K562 (cell line): ENCODE measurements at regions not wholly inside any gene's neighbourhood (a gene's known extent, or its start where the extent isn't known, plus 50 kb on each side); places are given as distances from the start of the nearest gene placed in this dataset.

Experiments used
- ATAC-seq: fragments of 200-7000 bp; cut with Tn5 transposase; 3 replicates; pipeline ENCODE4 v1.9.1; 2020; ENCODE audit warnings: moderate library complexity
- BruUV-seq: library from RNA; stranded (reverse); fragments of 400-500 nt; replicated peaks from 2 replicates; lab custom pipeline; 2021; lab: Mats Ljungman, UMichigan
- CTCF ChIA-PET: fragments of 300-600 bp; formaldehyde crosslinking; extraction: SDS; loops from one replicate; lab custom pipeline; 2021; ENCODE audit warnings: low intra/inter-chr PET ratio; lab: Yijun Ruan, JAX
- POLR2A ChIA-PET: fragments of 300-600, 350-650 bp; sonication (Branson Sonifier 250); formaldehyde crosslinking; extraction: SDS; loops from one replicate; lab custom pipeline; 2021; ENCODE audit warnings: antibody characterized with exemption, inconsistent platforms; lab: Yijun Ruan, JAX
- DNase-seq, 4 experiments: peaks; one replicate each; pipeline versions ENCODE4 v3.0.0 to v3.0.0-alpha.2; 2011 to 2018; ENCODE audit warnings: low spot score in 3 of 4, mixed read lengths in 3 of 4; ENCODE audit errors: extremely low read depth in 1 of 4
- FAIRE-seq: peaks from 2 replicates; lab custom pipeline; 2011; peaks lifted over from hg19 to GRCh38; lab: Jason Lieb, UNC
- H2AFZ ChIP-seq: 2 replicates; pipeline ENCODE4 v1.6.0; 2011; ENCODE audit warnings: low read depth, low read length, control low read depth, inconsistent platforms
- H3K27ac ChIP-seq: fragments of 200-600 bp; 3 replicates; pipeline ENCODE4 v1.8.0; 2011; ENCODE audit warnings: low read depth, mild to moderate bottlenecking, control low read depth, inconsistent platforms, low read length, moderate library complexity, mixed read lengths; ENCODE audit errors: extremely low read depth
- H3K27me3 ChIP-seq, 2 experiments: fragments of 300-600 bp in 1 of 2; 2 replicates in 1 of 2; 3 replicates in 1 of 2; pipeline versions ENCODE4 v1.6.0 to v1.8.0; 2011; ENCODE audit warnings: inconsistent platforms in 2 of 2, low read length in 2 of 2, mild to moderate bottlenecking in 1 of 2, mixed read lengths in 1 of 2, moderate library complexity in 1 of 2; ENCODE audit not compliant: control insufficient read depth in 2 of 2, insufficient read depth in 2 of 2
- H3K36me3 ChIP-seq: fragments of 300-600 bp; 3 replicates; pipeline ENCODE4 v1.8.0; 2011; ENCODE audit warnings: mild to moderate bottlenecking, low read length, inconsistent platforms; ENCODE audit not compliant: control insufficient read depth, insufficient read depth
- H3K4me1 ChIP-seq, 2 experiments: fragments of 200-600 bp in 1 of 2; replicated peaks in 1 of 2; 2 replicates in 1 of 2; 3 replicates in 1 of 2; pipeline versions ENCODE4 v1.5.1 to v1.8.0; 2011; ENCODE audit warnings: inconsistent platforms in 2 of 2, low read length in 2 of 2, mild to moderate bottlenecking in 1 of 2, mixed read lengths in 1 of 2, moderate library complexity in 1 of 2; ENCODE audit not compliant: control insufficient read depth in 2 of 2, insufficient read depth in 2 of 2
- H3K4me2 ChIP-seq: 2 replicates; pipeline ENCODE4 v1.6.1; 2011; ENCODE audit warnings: low read length, control low read depth, inconsistent platforms, mixed read lengths; ENCODE audit not compliant: insufficient read depth
- H3K4me3 ChIP-seq: fragments of 200-600 bp; sonication (generic), shearing (Covaris generic); 2 replicates; pipeline ENCODE4 v1.5.1; 2016; ENCODE audit warnings: control low read depth, inconsistent platforms
- H3K79me2 ChIP-seq: fragments of 200-600 bp; 3 replicates; pipeline ENCODE4 v1.8.0; 2011; ENCODE audit warnings: low read length, inconsistent platforms; ENCODE audit not compliant: control insufficient read depth, insufficient read depth
- H3K9ac ChIP-seq, 2 experiments: 2 replicates each; pipeline versions ENCODE4 v1.6.0 to v1.6.1; 2011; ENCODE audit warnings: low read depth in 2 of 2, low read length in 2 of 2, control low read depth in 1 of 2, inconsistent platforms in 1 of 2, mild to moderate bottlenecking in 1 of 2, mixed read lengths in 1 of 2; ENCODE audit not compliant: insufficient read depth in 1 of 2
- H3K9me1 ChIP-seq: one replicate; pipeline ENCODE4 v1.6.0; 2011; ENCODE audit warnings: inconsistent platforms, mild to moderate bottlenecking, low read length, moderate library complexity; ENCODE audit not compliant: control insufficient read depth, insufficient read depth
- H3K9me3 ChIP-seq: replicated peaks from 2 replicates; pipeline ENCODE4 v1.5.1; 2011; ENCODE audit warnings: low read depth, low read length, inconsistent platforms; ENCODE audit not compliant: control insufficient read depth, insufficient read depth
- H4K20me1 ChIP-seq: replicated peaks from 2 replicates; pipeline ENCODE4 v1.6.1; 2011; ENCODE audit warnings: low read length, inconsistent platforms, mixed read lengths; ENCODE audit not compliant: control insufficient read depth, insufficient read depth
- MCM5 ChIP-seq: fragments of 450-650 bp; IDR thresholded peaks from 2 replicates; pipeline ENCODE4 v1.6.1; 2016; ENCODE audit warnings: low read depth
- MYBL2 ChIP-seq, 2 experiments: fragments of 450-650 bp in 1 of 2; sonication (generic) in 1 of 2; formaldehyde crosslinking in 1 of 2; IDR thresholded peaks; 2 replicates each; pipeline versions ENCODE4 v1.6.1 to v1.8.1; 2017 to 2022; ENCODE audit warnings: borderline replicate concordance in 1 of 2, inconsistent platforms in 1 of 2, low read depth in 1 of 2, mild to moderate bottlenecking in 1 of 2, missing genetic modification reagents in 1 of 2, moderate library complexity in 1 of 2
- PHF20 ChIP-seq: fragments of 450-650 bp; IDR thresholded peaks from 2 replicates; pipeline ENCODE4 v1.6.1; 2018; ENCODE audit not compliant: partially characterized antibody
- POLR2AphosphoS2 ChIP-seq: IDR thresholded peaks from 2 replicates; pipeline ENCODE4 v1.6.1; 2012; ENCODE audit warnings: low read length, improper control_type of control experiment
- RBM25 ChIP-seq: fragments of 200-400 bp; formaldehyde crosslinking; IDR thresholded peaks from 2 replicates; pipeline ENCODE4 v1.6.1; 2018; ENCODE audit warnings: low read length, low read depth, moderate library complexity; ENCODE audit not compliant: severe bottlenecking
- TCF3 ChIP-seq: sonication (generic); formaldehyde crosslinking; IDR thresholded peaks from 2 replicates; pipeline ENCODE4 v1.4.0; 2020; ENCODE audit warnings: mild to moderate bottlenecking, missing genetic modification reagents
- ZNF232 ChIP-seq: sonication (generic); formaldehyde crosslinking; IDR thresholded peaks from 2 replicates; pipeline ENCODE4 v1.8.0; 2022; ENCODE audit warnings: mild to moderate bottlenecking, missing genetic modification reagents
- WGBS: fragments of 100-300 bp; shearing (Covaris generic); methylation state at CpG from one replicate; pipeline ENCODE4 v1.1.6; 2016; ENCODE audit warnings: low coverage, mixed read lengths; ENCODE audit not compliant: insufficient coverage; ENCODE audit errors: missing lambda C conversion rate; 5-methylcytosine and 5-hydroxymethylcytosine counted together
- in situ Hi-C: fragments of 300-500 bp; cut with MboI; formaldehyde crosslinking; loops from 4 replicates; pipeline ENCODE4 v1.15.0; 2018; ENCODE audit warnings: inconsistent platforms, mixed read lengths
- intact Hi-C: fragments of 100-400 bp; cut with micrococcal nuclease; formaldehyde crosslinking; loops from 2 replicates; pipeline ENCODE4 v1.14.2; 2022
- TF ChIP-seq, protein P1 (sequence below): sonication (generic); formaldehyde crosslinking; IDR thresholded peaks from 2 replicates; pipeline ENCODE4 v1.8.1; 2023; ENCODE audit warnings: mild to moderate bottlenecking, missing genetic modification reagents
- TF ChIP-seq, protein P2 (sequence below): sonication (generic); formaldehyde crosslinking; IDR thresholded peaks from 2 replicates; pipeline ENCODE4 v1.8.0; 2022; ENCODE audit warnings: mild to moderate bottlenecking, missing genetic modification reagents
- TF ChIP-seq, protein P3 (sequence below): IDR thresholded peaks from 3 replicates; pipeline ENCODE4 v1.6.1; 2011; ENCODE audit warnings: borderline replicate concordance, mild to moderate bottlenecking, moderate library complexity; ENCODE audit not compliant: insufficient read length; ENCODE audit errors: extremely low read depth

DNA sequence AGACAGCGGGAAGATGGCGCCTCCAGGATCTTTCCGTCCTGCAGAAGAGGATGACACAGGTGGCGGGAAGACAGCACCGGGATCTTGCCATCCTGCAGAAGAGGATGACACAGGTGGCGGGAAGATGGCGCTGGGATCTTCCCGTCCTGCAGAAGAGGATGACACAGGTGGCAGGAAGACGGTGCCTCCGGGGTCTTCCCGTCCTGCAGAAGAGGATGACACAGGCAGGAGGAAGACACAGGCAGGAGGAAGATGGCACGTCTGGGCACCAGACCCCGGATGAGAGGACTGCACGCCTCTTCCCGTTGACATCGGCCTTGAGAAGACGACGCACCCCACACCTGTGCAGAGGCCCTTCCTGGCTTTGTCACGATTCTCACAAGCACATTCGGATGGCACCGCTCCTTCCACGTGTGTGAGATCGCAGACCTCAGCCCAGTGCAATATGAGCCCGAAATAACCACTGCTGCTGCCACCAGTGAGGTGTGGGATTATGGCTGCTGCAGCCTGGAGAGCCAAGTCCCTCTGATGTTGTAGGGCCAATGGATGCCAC lies 79.4 kb upstream of the SNTG2 start:
- no peak overlapping the region for H3K9ac ChIP-seq
- DNase-seq (no peak), FAIRE-seq (no peak), ATAC-seq (no peak)
- TF ChIP-seq PHF20 (no peak), RBM25 (no peak)
- no peaks in the 10 kb centered on the region for H3K79me2 ChIP-seq
- CTCF ChIA-PET, result no interaction called here
- H3K36me3 ChIP-seq, result no peaks in the 10 kb centered on the region
- H3K27me3 ChIP-seq, result peaks cover 16 to 86% of the 10 kb centered on the region in 2 experiments; a peak in 4 of 5 replicates
- POLR2A ChIA-PET, result no interaction called here
- in situ Hi-C loops (no loop called here), intact Hi-C loops (no loop called here)
- no TSS peak for BruUV-seq
- no peak overlapping the region for H3K4me2 ChIP-seq
- no peaks in the 10 kb centered on the region for H3K9me3 ChIP-seq
- H3K4me1 ChIP-seq, result no peaks in the 10 kb centered on the region
- no peaks in the 10 kb centered on the region for H4K20me1 ChIP-seq
- WGBS, result 1% methylated on average over 19 of the region's 24 CpGs
- H2AFZ ChIP-seq, result no peak overlapping the region
- no peak overlapping the region for H3K4me3 ChIP-seq
- no peaks in the 10 kb centered on the region for H3K9me1 ChIP-seq
- H3K27ac ChIP-seq, result no peak overlapping the region

DNA sequence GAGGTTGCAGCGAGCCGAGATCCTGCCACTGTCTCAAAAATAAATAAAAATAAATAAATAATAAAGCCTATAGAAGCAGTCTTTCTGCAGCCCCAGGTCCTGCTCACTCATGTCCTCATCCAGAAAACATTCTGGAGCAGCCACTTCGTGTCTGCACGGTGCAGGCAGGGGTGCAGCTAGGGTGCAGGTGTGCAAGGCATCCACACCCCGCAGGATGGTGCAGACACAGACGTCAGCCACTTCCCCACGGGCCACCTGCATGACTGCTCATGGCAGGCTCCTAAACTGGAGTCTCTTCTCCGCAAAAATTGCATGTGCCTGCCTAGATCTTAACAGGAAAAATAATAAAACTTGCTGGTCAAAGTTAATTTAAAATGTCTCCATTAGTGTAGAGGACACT lies 80.2 kb upstream of the SNTG2 start:
- no peak overlapping the region for H3K27ac ChIP-seq
- ATAC-seq (no peak), FAIRE-seq (no peak), DNase-seq (no peak)
- peaks cover 20 to 86% of the 10 kb centered on the region in 2 experiments; a peak in 4 of 5 replicates for H3K27me3 ChIP-seq
- H4K20me1 ChIP-seq, result no peaks in the 10 kb centered on the region; the same call in 1 of the 2 replicates
- H3K79me2 ChIP-seq, result no peaks in the 10 kb centered on the region
- 0% methylated on average over 8 of the region's 8 CpGs for WGBS
- no peaks in the 10 kb centered on the region for H3K36me3 ChIP-seq
- H3K9me1 ChIP-seq, result no peaks in the 10 kb centered on the region
- H3K4me2 ChIP-seq, result no peak overlapping the region
- intact Hi-C loops (no loop called here), in situ Hi-C loops (no loop called here)
- no peaks in the 10 kb centered on the region for H3K4me1 ChIP-seq
- ChIA-PET POLR2A (no interaction called here), CTCF (no interaction called here)
- H3K4me3 ChIP-seq, result no peak overlapping the region
- BruUV-seq, result no TSS peak
- H3K9me3 ChIP-seq, result no peaks in the 10 kb centered on the region
- no peak overlapping the region for H2AFZ ChIP-seq
- no peak overlapping the region for H3K9ac ChIP-seq
- TF ChIP-seq TCF3 (CRISPR knock-in tag) (no peak), MCM5 (no peak), MYBL2 (IDR thresholded peaks at IDR 0.05; ENCODE audit: low read depth) (no peak), MYBL2 (CRISPR knock-in tag; IDR thresholded peaks at IDR 0.05; ENCODE audit: borderline replicate concordance) (no peak), POLR2AphosphoS2 (no peak), ZNF232 (CRISPR knock-in tag) (no peak)
- TF ChIP-seq, protein P1, sequence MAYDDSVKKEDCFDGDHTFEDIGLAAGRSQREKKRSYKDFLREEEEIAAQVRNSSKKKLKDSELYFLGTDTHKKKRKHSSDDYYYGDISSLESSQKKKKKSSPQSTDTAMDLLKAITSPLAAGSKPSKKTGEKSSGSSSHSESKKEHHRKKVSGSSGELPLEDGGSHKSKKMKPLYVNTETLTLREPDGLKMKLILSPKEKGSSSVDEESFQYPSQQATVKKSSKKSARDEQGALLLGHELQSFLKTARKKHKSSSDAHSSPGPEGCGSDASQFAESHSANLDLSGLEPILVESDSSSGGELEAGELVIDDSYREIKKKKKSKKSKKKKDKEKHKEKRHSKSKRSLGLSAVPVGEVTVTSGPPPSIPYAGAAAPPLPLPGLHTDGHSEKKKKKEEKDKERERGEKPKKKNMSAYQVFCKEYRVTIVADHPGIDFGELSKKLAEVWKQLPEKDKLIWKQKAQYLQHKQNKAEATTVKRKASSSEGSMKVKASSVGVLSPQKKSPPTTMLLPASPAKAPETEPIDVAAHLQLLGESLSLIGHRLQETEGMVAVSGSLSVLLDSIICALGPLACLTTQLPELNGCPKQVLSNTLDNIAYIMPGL (CRISPR knock-in tag), result no peak
- TF ChIP-seq, protein P2, sequence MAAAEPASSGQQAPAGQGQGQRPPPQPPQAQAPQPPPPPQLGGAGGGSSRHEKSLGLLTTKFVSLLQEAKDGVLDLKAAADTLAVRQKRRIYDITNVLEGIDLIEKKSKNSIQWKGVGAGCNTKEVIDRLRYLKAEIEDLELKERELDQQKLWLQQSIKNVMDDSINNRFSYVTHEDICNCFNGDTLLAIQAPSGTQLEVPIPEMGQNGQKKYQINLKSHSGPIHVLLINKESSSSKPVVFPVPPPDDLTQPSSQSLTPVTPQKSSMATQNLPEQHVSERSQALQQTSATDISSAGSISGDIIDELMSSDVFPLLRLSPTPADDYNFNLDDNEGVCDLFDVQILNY, result no peak
- TF ChIP-seq, protein P3, sequence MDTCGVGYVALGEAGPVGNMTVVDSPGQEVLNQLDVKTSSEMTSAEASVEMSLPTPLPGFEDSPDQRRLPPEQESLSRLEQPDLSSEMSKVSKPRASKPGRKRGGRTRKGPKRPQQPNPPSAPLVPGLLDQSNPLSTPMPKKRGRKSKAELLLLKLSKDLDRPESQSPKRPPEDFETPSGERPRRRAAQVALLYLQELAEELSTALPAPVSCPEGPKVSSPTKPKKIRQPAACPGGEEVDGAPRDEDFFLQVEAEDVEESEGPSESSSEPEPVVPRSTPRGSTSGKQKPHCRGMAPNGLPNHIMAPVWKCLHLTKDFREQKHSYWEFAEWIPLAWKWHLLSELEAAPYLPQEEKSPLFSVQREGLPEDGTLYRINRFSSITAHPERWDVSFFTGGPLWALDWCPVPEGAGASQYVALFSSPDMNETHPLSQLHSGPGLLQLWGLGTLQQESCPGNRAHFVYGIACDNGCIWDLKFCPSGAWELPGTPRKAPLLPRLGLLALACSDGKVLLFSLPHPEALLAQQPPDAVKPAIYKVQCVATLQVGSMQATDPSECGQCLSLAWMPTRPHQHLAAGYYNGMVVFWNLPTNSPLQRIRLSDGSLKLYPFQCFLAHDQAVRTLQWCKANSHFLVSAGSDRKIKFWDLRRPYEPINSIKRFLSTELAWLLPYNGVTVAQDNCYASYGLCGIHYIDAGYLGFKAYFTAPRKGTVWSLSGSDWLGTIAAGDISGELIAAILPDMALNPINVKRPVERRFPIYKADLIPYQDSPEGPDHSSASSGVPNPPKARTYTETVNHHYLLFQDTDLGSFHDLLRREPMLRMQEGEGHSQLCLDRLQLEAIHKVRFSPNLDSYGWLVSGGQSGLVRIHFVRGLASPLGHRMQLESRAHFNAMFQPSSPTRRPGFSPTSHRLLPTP, result no peak
